Suprapubic skin (tissue), 4 donors: ENCODE measurements at regions not wholly inside any gene's neighbourhood (a gene's known extent, or its start where the extent isn't known, plus 50 kb on each side); places are given as distances from the start of the nearest gene placed in this dataset.

Source experiments
- CTCF ChIP-seq, 2 donors: fragments of 200-600 bp in 1 of 2; fragments of 450-650 bp in 1 of 2; sonication (generic) in 1 of 2; IDR thresholded peaks; one replicate each; pipeline ENCODE4 v1.5.1; 2016 to 2019; ENCODE audit warnings: antibody characterized with exemption in 2 of 2, mild to moderate bottlenecking in 1 of 2, moderate library complexity in 1 of 2
- POLR2A ChIP-seq, 2 donors: fragments of 450-650 bp; IDR thresholded peaks; one replicate each; pipeline ENCODE4 v1.6.1; 2017; ENCODE audit warnings: antibody characterized with exemption in 2 of 2, mild to moderate bottlenecking in 2 of 2, moderate library complexity in 2 of 2
- POLR2AphosphoS5 ChIP-seq, 3 donors: sonication (generic); formaldehyde crosslinking; IDR thresholded peaks; one replicate each; pipeline ENCODE4 v1.6.1; 2017; ENCODE audit warnings: antibody characterized with exemption in 3 of 3

- TF ChIP-seq CTCF (IDR thresholded peaks at IDR 0.05) (no peak), POLR2AphosphoS5 (IDR thresholded peaks at IDR 0.05) (no peak), POLR2A (IDR thresholded peaks at IDR 0.05) (no peak)
Measured at GRCh38 chr7:31204071-31204470, 136.5 kb downstream of the NEUROD6 start.
